Adrenal gland (tissue), 9 donors: ENCODE measurements at regions not wholly inside any gene's neighbourhood (a gene's known extent, or its start where the extent isn't known, plus 50 kb on each side); places are given as distances from the start of the nearest gene placed in this dataset.

Experiments
- DNase-seq, 7 donors: peaks; one replicate each; pipeline ENCODE4 v3.0.0-alpha.2; 2019 to 2020
- H3K27ac ChIP-seq, 5 donors: fragments of 200-600 bp; sonication (generic) in 4 of 5; 1 replicate in 3 of 5; 2 replicates in 2 of 5; pipeline versions ENCODE4 v1.5.1 to v1.8.0; 2016 to 2020; ENCODE audit warnings: mild to moderate bottlenecking in 1 of 5
- H3K27me3 ChIP-seq: fragments of 200-600 bp; 2 replicates; pipeline ENCODE4 v1.8.0; 2021
- H3K36me3 ChIP-seq, 2 donors: fragments of 200-600 bp; replicated peaks in 1 of 2; 1 replicate in 1 of 2; 2 replicates in 1 of 2; pipeline versions ENCODE4 v1.5.1 to v1.8.0; 2018 to 2022
- H3K4me1 ChIP-seq, 2 donors: fragments of 200-600 bp; replicated peaks in 1 of 2; 1 replicate in 1 of 2; 2 replicates in 1 of 2; pipeline versions ENCODE4 v1.5.1 to v1.8.0; 2018 to 2021
- H3K4me3 ChIP-seq, 4 donors: fragments of 200-600 bp; sonication (generic) in 3 of 4; one replicate each; pipeline ENCODE4 v1.5.1; 2016 to 2018
- H3K9me3 ChIP-seq, 3 donors: fragments of 200-600 bp; sonication (generic) in 1 of 3; replicated peaks in 1 of 3; 1 replicate in 2 of 3; 2 replicates in 1 of 3; pipeline versions ENCODE4 v1.5.1 to v1.8.0; 2016 to 2021
- CTCF ChIP-seq, 6 experiments: fragments of 450-650 bp in 4 of 6; fragments of 200-600 bp in 2 of 6; sonication (generic) in 1 of 6; IDR thresholded peaks; 1 replicate in 5 of 6; 2 replicates in 1 of 6; pipeline versions ENCODE4 v1.5.1 to v1.8.0; 2016 to 2021; ENCODE audit warnings: antibody characterized with exemption in 6 of 6, mild to moderate bottlenecking in 2 of 6, moderate library complexity in 1 of 6
- POLR2A ChIP-seq, 2 donors: fragments of 450-650 bp; IDR thresholded peaks; one replicate each; pipeline ENCODE4 v1.6.1; 2017; ENCODE audit warnings: antibody characterized with exemption in 2 of 2, mild to moderate bottlenecking in 2 of 2, moderate library complexity in 1 of 2
- WGBS, 4 donors: extraction: QIAGEN DNeasy Blood & Tissue Kit in 2 of 4; methylation state at CpG; one replicate each; pipeline versions ENCODE4 v1.1.5 to v1.1.7; 2013 to 2017; 5-methylcytosine and 5-hydroxymethylcytosine counted together
- intact Hi-C, 2 donors: fragments of 100-400 bp; cut with DNase I; formaldehyde crosslinking; loops; one replicate each; pipeline versions ENCODE4 v1.14.1 to v1.15.0; 2022 to 2023
- donor health status: healthy with polysubstance abuse.
- donor health status: Bipolar disorder and iron deficiency.
- donor health status: DM: yes; HTN: yes; CAD: no.
- donor health status: DM: no; HTN: no; CAD: no.
- donor health status: DM: no; HTN: no; CAD: no.

- H3K9me3 ChIP-seq = no peaks in the 10 kb centered on the region
- no peak overlapping the region for H3K4me3 ChIP-seq
- H3K36me3 ChIP-seq = no peaks in the 10 kb centered on the region
- WGBS, 4 donors = 81 to 100% (median 89%) methylated on average over 2 to 7 of the region's 7 CpGs
- TF ChIP-seq CTCF (IDR thresholded peaks at IDR 0.05) (no peak), POLR2A (IDR thresholded peaks at IDR 0.05) (no peak)
- no peak overlapping the region for H3K27ac ChIP-seq
- DNase-seq = no peak
- intact Hi-C loops = no loop called here
- no peaks in the 10 kb centered on the region for H3K4me1 ChIP-seq
- H3K27me3 ChIP-seq = no peaks in the 10 kb centered on the region
Observed at GRCh38 chr9:2407450-2407849, 214.1 kb upstream of the VLDLR start.

- no peak for DNase-seq
- Histone ChIP-seq H3K9me3 (no peaks in the 10 kb centered on the region), H3K4me3 (no peak overlapping the region), H3K36me3 (no peaks in the 10 kb centered on the region), H3K27ac (no peak overlapping the region), H3K27me3 (no peaks in the 10 kb centered on the region), H3K4me1 (no peaks in the 10 kb centered on the region)
- intact Hi-C loops = no loop called here
- TF ChIP-seq POLR2A (IDR thresholded peaks at IDR 0.05) (no peak), CTCF (IDR thresholded peaks at IDR 0.05) (no peak)
- WGBS, 4 donors = 78 to 80% (median 78%) methylated on average over 8 of the region's 8 CpGs
Observed at GRCh38 chr9:2411459-2412215, 209.9 kb upstream of the VLDLR start.

GRCh38 chr9:2413160-2413805 is 208.3 kb upstream of the VLDLR start:
- no peaks in the 10 kb centered on the region for H3K9me3 ChIP-seq
- H3K36me3 ChIP-seq = no peaks in the 10 kb centered on the region
- no peak overlapping the region for H3K4me3 ChIP-seq
- 60 to 72% (median 66%) methylated on average over 3 to 4 of the region's 4 CpGs for WGBS, 4 donors
- TF ChIP-seq POLR2A (IDR thresholded peaks at IDR 0.05) (no peak), CTCF (IDR thresholded peaks at IDR 0.05) (no peak)
- no peaks in the 10 kb centered on the region for H3K4me1 ChIP-seq
- H3K27ac ChIP-seq = no peak overlapping the region
- no peaks in the 10 kb centered on the region for H3K27me3 ChIP-seq
- DNase-seq = no peak
- intact Hi-C loops = no loop called here

DNA sequence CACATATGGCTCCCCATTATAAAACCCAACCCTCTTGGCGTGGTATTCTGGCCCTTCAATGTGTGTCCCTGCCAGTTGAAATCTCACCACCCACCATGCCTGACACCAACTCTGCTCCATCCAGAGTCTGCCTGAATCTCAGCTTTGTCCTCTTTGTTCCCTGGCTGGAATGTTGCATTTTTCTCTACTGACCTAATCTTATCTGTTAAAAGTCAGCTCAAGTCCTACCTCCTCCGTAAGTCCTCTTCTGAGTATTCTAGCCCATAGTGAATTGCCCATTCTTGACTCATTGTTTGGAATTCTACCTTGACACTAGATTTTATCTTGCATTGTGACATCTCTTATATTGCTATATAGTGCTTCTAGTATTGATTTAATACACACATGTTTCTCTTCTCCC is 207.1 kb upstream of the VLDLR start:
- intact Hi-C loops = no loop called here

More for the DNA sequence above, 207.1 kb upstream of the VLDLR start:
- H3K27ac ChIP-seq = no peak overlapping the region
- DNase-seq = no peak
- H3K36me3 ChIP-seq = no peaks in the 10 kb centered on the region
- H3K4me1 ChIP-seq = no peaks in the 10 kb centered on the region
- H3K4me3 ChIP-seq = no peak overlapping the region
- TF ChIP-seq CTCF (IDR thresholded peaks at IDR 0.05) (no peak), POLR2A (IDR thresholded peaks at IDR 0.05) (no peak)
- H3K9me3 ChIP-seq = no peaks in the 10 kb centered on the region
- 73 to 90% (median 84%) methylated on average over 2 of the region's 2 CpGs for WGBS, 4 donors
- H3K27me3 ChIP-seq = no peaks in the 10 kb centered on the region
